ENCODE measurements at regions not wholly inside any gene's neighbourhood (a gene's known extent, or its start where the extent isn't known, plus 50 kb on each side); places are given as distances from the start of the nearest gene placed in this dataset.

DNA sequence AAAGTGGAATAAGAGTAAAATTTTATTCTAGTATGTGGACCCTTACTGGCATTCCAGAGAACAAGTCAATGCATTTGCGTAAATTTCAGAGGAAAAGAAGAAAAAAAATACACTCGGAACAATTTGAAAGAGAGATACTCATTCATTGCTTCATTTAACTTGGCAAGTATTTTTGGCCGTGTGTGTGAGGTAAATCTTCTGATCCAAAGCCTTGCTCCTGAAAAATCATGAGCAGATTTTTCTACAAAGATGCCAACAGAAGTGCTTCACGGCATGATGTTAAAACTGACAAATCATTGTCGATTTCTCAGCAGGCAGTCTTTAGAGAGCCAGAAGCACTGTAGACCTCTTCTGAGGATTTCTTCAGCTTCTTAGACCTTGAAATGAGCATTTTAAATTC is 194.0 kb downstream of the COX18 start:
- H2BK15ac ChIP-seq (ENCODE audit: low read depth, low read length), result no peak overlapping the region
- Mint-ChIP-seq H3K4me3 (no peak overlapping the region), H3K36me3 (ENCODE audit: insufficient read depth in 1 of 3, low read depth in 3 of 3) (no peaks in the 10 kb centered on the region), H3K27me3 (ENCODE audit: low read depth) (no peaks in the 10 kb centered on the region), H3K27ac (no peak overlapping the region), H3K9me3 (peaks cover 3 to 8% of the 10 kb centered on the region in 2 experiments; a peak in 4 of 5 replicates), H3K4me1 (peaks cover 0 to 3% of the 10 kb centered on the region in 2 experiments; a peak in 2 of 4 replicates)
- no peak overlapping the region for H3K14ac ChIP-seq (ENCODE audit: insufficient read depth, low read length)
- no peak overlapping the region for H2AFZ ChIP-seq (ENCODE audit: low read length)
- TF ChIP-seq, protein P1, sequence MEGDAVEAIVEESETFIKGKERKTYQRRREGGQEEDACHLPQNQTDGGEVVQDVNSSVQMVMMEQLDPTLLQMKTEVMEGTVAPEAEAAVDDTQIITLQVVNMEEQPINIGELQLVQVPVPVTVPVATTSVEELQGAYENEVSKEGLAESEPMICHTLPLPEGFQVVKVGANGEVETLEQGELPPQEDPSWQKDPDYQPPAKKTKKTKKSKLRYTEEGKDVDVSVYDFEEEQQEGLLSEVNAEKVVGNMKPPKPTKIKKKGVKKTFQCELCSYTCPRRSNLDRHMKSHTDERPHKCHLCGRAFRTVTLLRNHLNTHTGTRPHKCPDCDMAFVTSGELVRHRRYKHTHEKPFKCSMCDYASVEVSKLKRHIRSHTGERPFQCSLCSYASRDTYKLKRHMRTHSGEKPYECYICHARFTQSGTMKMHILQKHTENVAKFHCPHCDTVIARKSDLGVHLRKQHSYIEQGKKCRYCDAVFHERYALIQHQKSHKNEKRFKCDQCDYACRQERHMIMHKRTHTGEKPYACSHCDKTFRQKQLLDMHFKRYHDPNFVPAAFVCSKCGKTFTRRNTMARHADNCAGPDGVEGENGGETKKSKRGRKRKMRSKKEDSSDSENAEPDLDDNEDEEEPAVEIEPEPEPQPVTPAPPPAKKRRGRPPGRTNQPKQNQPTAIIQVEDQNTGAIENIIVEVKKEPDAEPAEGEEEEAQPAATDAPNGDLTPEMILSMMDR (conservative IDR thresholded peaks at IDR 0.05), result no peak
- no peaks in the 10 kb centered on the region for H3K23me2 ChIP-seq (ENCODE audit: insufficient read length, low read depth, low read length, poor library complexity, severe bottlenecking)
- H3K18ac ChIP-seq (ENCODE audit: insufficient read length, low read depth, low read length), result no peak overlapping the region
- H3K4me1 ChIP-seq (ENCODE audit: insufficient read depth, low read length), result no peaks in the 10 kb centered on the region
- no peak overlapping the region for H3T11ph ChIP-seq (ENCODE audit: low read length)
- no peak for DNase-seq
- H3K9ac ChIP-seq (ENCODE audit: extremely low read depth, insufficient read length, low read length), result no peak overlapping the region
- H2BK12ac ChIP-seq (ENCODE audit: insufficient read length, low read depth, low read length), result no peak overlapping the region
- no peak overlapping the region for H3K4me2 ChIP-seq (ENCODE audit: insufficient read depth, insufficient read length, low read length)
- H4K20me1 ChIP-seq (ENCODE audit: control insufficient read depth, insufficient read depth, insufficient read length), result no peaks in the 10 kb centered on the region
- H2BK5ac ChIP-seq (ENCODE audit: insufficient read length, low read length), result no peak overlapping the region
- no peak overlapping the region for H2BK20ac ChIP-seq (ENCODE audit: low read depth, low read length, poor library complexity, severe bottlenecking)
- H4K5ac ChIP-seq (ENCODE audit: insufficient read length, low read depth, low read length), result no peak overlapping the region
- no peaks in the 10 kb centered on the region for H3K79me1 ChIP-seq (ENCODE audit: insufficient read depth, low read depth, low read length, poor library complexity, severe bottlenecking)
- no peak overlapping the region for H2BK120ac ChIP-seq (ENCODE audit: low read depth, low read length, poor library complexity, severe bottlenecking)
- H4K8ac ChIP-seq (replicated peaks; ENCODE audit: insufficient read length, low read depth, low read length), result no peak overlapping the region
- no peaks in the 10 kb centered on the region for H3K27me3 ChIP-seq (ENCODE audit: insufficient read depth, low read length)
- no peak overlapping the region for H3K27ac ChIP-seq (ENCODE audit: insufficient read length, low read depth, low read length)
- no peak overlapping the region for H3K56ac ChIP-seq (ENCODE audit: insufficient read length, low read depth, low read length)
- WGBS (ENCODE audit: extremely low coverage, insufficient read length, low lambda C conversion rate), result no CpG with 5 or more reads among the region's 5 CpGs
- no peaks in the 10 kb centered on the region for H3K79me2 ChIP-seq (ENCODE audit: insufficient read depth, low read length)
- H3K9me3 ChIP-seq (ENCODE audit: control insufficient read depth, low read depth, low read length), result no peaks in the 10 kb centered on the region
- no peak overlapping the region for H2AK5ac ChIP-seq (ENCODE audit: insufficient read length, low read length)
- no peak overlapping the region for H3K4ac ChIP-seq (ENCODE audit: low read depth, low read length)
- no peak overlapping the region for H4K91ac ChIP-seq (ENCODE audit: insufficient read length, low read depth, low read length)
- H3K23ac ChIP-seq (ENCODE audit: insufficient read length, low read depth, low read length), result no peak overlapping the region

All from H9 (cell line).